ENCODE measurements at regions not wholly inside any gene's neighbourhood (a gene's known extent, or its start where the extent isn't known, plus 50 kb on each side); places are given as distances from the start of the nearest gene placed in this dataset.

GRCh38 chr1:2865571-2866421, 64.3 kb upstream of the TTC34 start:
- TF ChIP-seq CTCF (IDR thresholded peaks at IDR 0.05) (no peak), MAFK (IDR thresholded peaks at IDR 0.05; ENCODE audit: partially characterized antibody) (no peak), JUNB (IDR thresholded peaks at IDR 0.05) (no peak), ZFP36 (IDR thresholded peaks at IDR 0.05; ENCODE audit: borderline replicate concordance, partially characterized antibody) (no peak), MAX (IDR thresholded peaks at IDR 0.05) (no peak), MYC (IDR thresholded peaks at IDR 0.05; ENCODE audit: borderline replicate concordance, low read length) (no peak), NR3C1 (IDR thresholded peaks at IDR 0.05) (no peak), POLR2A (IDR thresholded peaks at IDR 0.05; ENCODE audit: low read length) (no peak), RAD21 (conservative IDR thresholded peaks at IDR 0.05 in 1 of 2, IDR thresholded peaks at IDR 0.05 in 1 of 2) (no peak)

Measured in A549 (cell line).